Peyer's patch (tissue), 4 donors: ENCODE measurements at regions not wholly inside any gene's neighbourhood (a gene's known extent, or its start where the extent isn't known, plus 50 kb on each side); places are given as distances from the start of the nearest gene placed in this dataset.

Source experiments
- DNase-seq, 3 donors: peaks; one replicate each; pipeline ENCODE4 v3.0.0-alpha.2; 2017 to 2019
- H3K27ac ChIP-seq, 4 donors: fragments of 200-600 bp; sonication (generic); one replicate each; pipeline ENCODE4 v1.5.1; 2016 to 2019
- H3K27me3 ChIP-seq, 2 donors: fragments of 200-600 bp; sonication (generic); one replicate each; pipeline ENCODE4 v1.5.1; 2019
- H3K36me3 ChIP-seq, 3 donors: fragments of 200-600 bp; sonication (generic); one replicate each; pipeline ENCODE4 v1.5.1; 2016 to 2019
- H3K4me1 ChIP-seq, 4 donors: fragments of 200-600 bp; sonication (generic); one replicate each; pipeline ENCODE4 v1.5.1; 2016 to 2019
- H3K4me3 ChIP-seq, 4 donors: fragments of 200-600 bp; sonication (generic); 1 replicate in 3 of 4; 2 replicates in 1 of 4; pipeline ENCODE4 v1.5.1; 2016 to 2019; ENCODE audit warnings: mild to moderate bottlenecking in 1 of 4
- H3K9me3 ChIP-seq, 4 donors: fragments of 200-600 bp; sonication (generic); one replicate each; pipeline ENCODE4 v1.5.1; 2016 to 2019; ENCODE audit warnings: mild to moderate bottlenecking in 1 of 4
- CTCF ChIP-seq, 6 experiments: fragments of 450-650 bp in 4 of 6; fragments of 200-600 bp in 2 of 6; sonication (generic) in 1 of 6; IDR thresholded peaks; one replicate each; pipeline ENCODE4 v1.5.1; 2017 to 2019; ENCODE audit warnings: antibody characterized with exemption in 6 of 6, mild to moderate bottlenecking in 3 of 6, moderate library complexity in 1 of 6
- POLR2A ChIP-seq, 2 donors: fragments of 450-650 bp; IDR thresholded peaks; one replicate each; pipeline ENCODE4 v1.5.1; 2017; ENCODE audit warnings: antibody characterized with exemption in 2 of 2, mild to moderate bottlenecking in 2 of 2, moderate library complexity in 2 of 2

DNA sequence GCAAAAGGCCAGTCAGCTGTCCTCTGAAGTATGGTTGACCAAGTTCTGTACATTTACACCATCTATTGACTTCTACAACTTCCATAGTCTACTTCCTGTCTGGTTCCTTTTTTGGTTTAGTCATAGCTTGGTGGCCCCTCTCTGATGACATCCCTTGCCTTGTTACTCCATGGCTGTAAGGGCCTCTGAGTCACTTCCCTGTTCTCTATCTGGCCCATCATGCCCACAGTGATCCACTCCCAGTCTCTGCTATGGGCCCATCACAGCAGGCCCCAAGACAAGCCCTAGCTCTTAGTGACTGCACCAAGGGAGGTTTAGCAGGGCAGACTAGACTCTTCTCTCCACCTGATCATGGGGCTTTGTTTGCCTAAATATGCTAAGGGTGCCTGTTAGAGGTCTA, 441.6 kb downstream of the HACE1 start:
- no peaks in the 10 kb centered on the region for H3K36me3 ChIP-seq
- no peaks in the 10 kb centered on the region for H3K9me3 ChIP-seq
- H3K27me3 ChIP-seq: no peaks in the 10 kb centered on the region
- no peak overlapping the region for H3K4me3 ChIP-seq
- no peak for TF ChIP-seq POLR2A (IDR thresholded peaks at IDR 0.05)
- TF ChIP-seq CTCF (IDR thresholded peaks at IDR 0.05): no peak
- no peak for DNase-seq
- no peaks in the 10 kb centered on the region for H3K4me1 ChIP-seq
- no peak overlapping the region for H3K27ac ChIP-seq

- TF ChIP-seq CTCF (IDR thresholded peaks at IDR 0.05): no peak
- no peak for TF ChIP-seq POLR2A (IDR thresholded peaks at IDR 0.05)
- DNase-seq: no peak
- no peaks in the 10 kb centered on the region for H3K36me3 ChIP-seq
- H3K4me1 ChIP-seq: no peaks in the 10 kb centered on the region
- H3K27me3 ChIP-seq: no peaks in the 10 kb centered on the region
- H3K4me3 ChIP-seq: no peak overlapping the region
- H3K27ac ChIP-seq: no peak overlapping the region
- H3K9me3 ChIP-seq: no peaks in the 10 kb centered on the region
These were observed 445.0 kb downstream of the HACE1 start for GRCh38 chr6:104414723-104415122.

- Histone ChIP-seq H3K27ac (no peak overlapping the region), H3K4me1 (no peaks in the 10 kb centered on the region), H3K36me3 (no peaks in the 10 kb centered on the region), H3K9me3 (no peaks in the 10 kb centered on the region), H3K27me3 (no peaks in the 10 kb centered on the region), H3K4me3 (no peak overlapping the region)
- TF ChIP-seq CTCF (IDR thresholded peaks at IDR 0.05) (no peak), POLR2A (IDR thresholded peaks at IDR 0.05) (no peak)
- DNase-seq: no peak
These were observed 446.0 kb downstream of the HACE1 start for GRCh38 chr6:104413767-104414166.

- H3K4me3 ChIP-seq: no peak overlapping the region
These were observed 448.4 kb downstream of the HACE1 start for GRCh38 chr6:104411302-104411701.

DNA sequence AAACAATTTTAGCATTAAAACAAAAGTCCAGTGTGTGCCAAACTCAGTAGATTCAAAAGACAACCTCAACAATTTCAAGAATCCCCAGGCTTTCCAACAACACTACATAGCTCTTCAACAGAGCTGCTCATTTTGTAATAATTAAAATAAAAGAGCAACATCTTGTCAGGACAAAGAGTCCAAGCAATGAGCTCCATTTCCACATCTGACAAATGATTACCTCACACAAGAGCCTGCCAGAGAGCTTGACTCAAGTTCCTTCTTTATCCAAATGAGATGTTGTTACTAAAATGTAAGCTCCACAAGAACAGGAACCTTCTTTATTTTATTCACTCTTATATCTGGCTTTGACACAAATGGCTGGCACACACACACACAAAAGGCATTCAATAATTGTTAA, 449.8 kb downstream of the HACE1 start:
- Histone ChIP-seq H3K4me1 (no peaks in the 10 kb centered on the region), H3K27ac (no peak overlapping the region), H3K9me3 (no peaks in the 10 kb centered on the region), H3K36me3 (no peaks in the 10 kb centered on the region), H3K4me3 (no peak overlapping the region), H3K27me3 (no peaks in the 10 kb centered on the region)
- no peak for TF ChIP-seq CTCF (IDR thresholded peaks at IDR 0.05)
- no peak for TF ChIP-seq POLR2A (IDR thresholded peaks at IDR 0.05)
- no peak for DNase-seq

More at GRCh38 chr6:104411302-104411701, 448.4 kb downstream of the HACE1 start:
- Histone ChIP-seq H3K27me3 (no peaks in the 10 kb centered on the region), H3K27ac (no peak overlapping the region), H3K4me1 (no peaks in the 10 kb centered on the region), H3K36me3 (no peaks in the 10 kb centered on the region), H3K9me3 (no peaks in the 10 kb centered on the region)
- TF ChIP-seq CTCF (IDR thresholded peaks at IDR 0.05) (no peak), POLR2A (IDR thresholded peaks at IDR 0.05) (no peak)
- DNase-seq: no peak

GRCh38 chr6:104407957-104408356, 451.8 kb downstream of the HACE1 start:
- no peak overlapping the region for H3K27ac ChIP-seq
- H3K27me3 ChIP-seq: no peaks in the 10 kb centered on the region
- no peaks in the 10 kb centered on the region for H3K9me3 ChIP-seq
- no peak for DNase-seq
- H3K4me3 ChIP-seq: no peak overlapping the region
- no peaks in the 10 kb centered on the region for H3K4me1 ChIP-seq
- TF ChIP-seq CTCF (IDR thresholded peaks at IDR 0.05) (no peak), POLR2A (IDR thresholded peaks at IDR 0.05) (no peak)
- H3K36me3 ChIP-seq: no peaks in the 10 kb centered on the region
